ENCODE measurements at regions not wholly inside any gene's neighbourhood (a gene's known extent, or its start where the extent isn't known, plus 50 kb on each side); places are given as distances from the start of the nearest gene placed in this dataset.

- TF ChIP-seq RAD21 (IDR thresholded peaks at IDR 0.05; ENCODE audit: low read length) (no peak), YY1 (IDR thresholded peaks at IDR 0.05; ENCODE audit: low read depth) (no peak), CTCF (IDR thresholded peaks at IDR 0.05) (no peak), SMC3 (IDR thresholded peaks at IDR 0.05; ENCODE audit: low read depth, low read length) (no peak), FOSL2 (IDR thresholded peaks at IDR 0.05; ENCODE audit: borderline replicate concordance, low read depth) (no peak), EP300 (IDR thresholded peaks at IDR 0.05; ENCODE audit: borderline replicate concordance in 1 of 2, low read depth in 1 of 2, low read length in 1 of 2) (no peak), NRF1 (IDR thresholded peaks at IDR 0.05; ENCODE audit: low read depth, low read length) (no peak), USF1 (IDR thresholded peaks at IDR 0.05; ENCODE audit: borderline replicate concordance, low read depth) (no peak), CHD2 (IDR thresholded peaks at IDR 0.05; ENCODE audit: low read length, partially characterized antibody) (no peak), TAF1 (IDR thresholded peaks at IDR 0.05; ENCODE audit: borderline replicate concordance, low read depth, low read length) (no peak)
- TF ChIP-seq, protein P1, sequence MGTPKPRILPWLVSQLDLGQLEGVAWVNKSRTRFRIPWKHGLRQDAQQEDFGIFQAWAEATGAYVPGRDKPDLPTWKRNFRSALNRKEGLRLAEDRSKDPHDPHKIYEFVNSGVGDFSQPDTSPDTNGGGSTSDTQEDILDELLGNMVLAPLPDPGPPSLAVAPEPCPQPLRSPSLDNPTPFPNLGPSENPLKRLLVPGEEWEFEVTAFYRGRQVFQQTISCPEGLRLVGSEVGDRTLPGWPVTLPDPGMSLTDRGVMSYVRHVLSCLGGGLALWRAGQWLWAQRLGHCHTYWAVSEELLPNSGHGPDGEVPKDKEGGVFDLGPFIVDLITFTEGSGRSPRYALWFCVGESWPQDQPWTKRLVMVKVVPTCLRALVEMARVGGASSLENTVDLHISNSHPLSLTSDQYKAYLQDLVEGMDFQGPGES (IDR thresholded peaks at IDR 0.05; ENCODE audit: low read depth, low read length) = no peak
Measured at GRCh38 chr6:8200255-8200654, 97.9 kb upstream of the EEF1E1 start.
